ENCODE measurements at regions not wholly inside any gene's neighbourhood (a gene's known extent, or its start where the extent isn't known, plus 50 kb on each side); places are given as distances from the start of the nearest gene placed in this dataset.

- TF ChIP-seq, protein P1, sequence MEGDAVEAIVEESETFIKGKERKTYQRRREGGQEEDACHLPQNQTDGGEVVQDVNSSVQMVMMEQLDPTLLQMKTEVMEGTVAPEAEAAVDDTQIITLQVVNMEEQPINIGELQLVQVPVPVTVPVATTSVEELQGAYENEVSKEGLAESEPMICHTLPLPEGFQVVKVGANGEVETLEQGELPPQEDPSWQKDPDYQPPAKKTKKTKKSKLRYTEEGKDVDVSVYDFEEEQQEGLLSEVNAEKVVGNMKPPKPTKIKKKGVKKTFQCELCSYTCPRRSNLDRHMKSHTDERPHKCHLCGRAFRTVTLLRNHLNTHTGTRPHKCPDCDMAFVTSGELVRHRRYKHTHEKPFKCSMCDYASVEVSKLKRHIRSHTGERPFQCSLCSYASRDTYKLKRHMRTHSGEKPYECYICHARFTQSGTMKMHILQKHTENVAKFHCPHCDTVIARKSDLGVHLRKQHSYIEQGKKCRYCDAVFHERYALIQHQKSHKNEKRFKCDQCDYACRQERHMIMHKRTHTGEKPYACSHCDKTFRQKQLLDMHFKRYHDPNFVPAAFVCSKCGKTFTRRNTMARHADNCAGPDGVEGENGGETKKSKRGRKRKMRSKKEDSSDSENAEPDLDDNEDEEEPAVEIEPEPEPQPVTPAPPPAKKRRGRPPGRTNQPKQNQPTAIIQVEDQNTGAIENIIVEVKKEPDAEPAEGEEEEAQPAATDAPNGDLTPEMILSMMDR (IDR thresholded peaks at IDR 0.05), result no peak
- TF ChIP-seq REST (IDR thresholded peaks at IDR 0.05; ENCODE audit: insufficient read depth in 1 of 2, low read depth in 2 of 2, low read length in 1 of 2) (no peak), POLR2AphosphoS5 (IDR thresholded peaks at IDR 0.05; ENCODE audit: low read depth, low read length) (no peak)
Observed at GRCh38 chr2:200121931-200122330, 166.5 kb downstream of the MAIP1 start.
